ENCODE measurements at regions not wholly inside any gene's neighbourhood (a gene's known extent, or its start where the extent isn't known, plus 50 kb on each side); places are given as distances from the start of the nearest gene placed in this dataset.

DNA sequence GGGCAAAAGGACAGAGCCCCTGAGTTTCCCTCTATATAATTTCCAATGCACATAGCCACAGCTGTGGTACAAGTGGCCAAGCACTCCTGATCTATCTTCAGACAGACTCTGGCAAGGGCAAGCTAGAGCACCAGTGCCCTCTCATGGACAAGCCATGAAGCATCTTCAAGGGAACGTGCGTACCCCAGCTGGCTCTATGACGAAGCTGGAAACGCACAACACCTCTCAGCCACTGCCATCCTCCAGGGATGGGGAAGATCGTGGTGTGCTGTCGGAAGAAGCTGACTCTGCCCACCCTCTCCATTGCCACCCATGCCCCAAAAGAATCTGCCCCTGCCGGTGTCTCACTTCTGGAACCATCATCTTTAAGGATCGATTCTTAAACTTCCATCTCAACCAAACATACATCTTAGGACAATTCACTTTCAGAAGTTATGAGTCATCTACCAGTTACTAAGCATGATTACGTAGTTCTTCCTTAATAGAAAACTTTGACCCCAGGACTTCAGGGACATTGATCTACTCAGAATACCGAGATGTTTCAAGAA lies 482.9 kb downstream of the AGTPBP1 start:
- no peaks in the 10 kb centered on the region for H3K9me2 ChIP-seq (replicated peaks; ENCODE audit: insufficient read depth, low read length)
- no peaks in the 10 kb centered on the region for H3K9me3 ChIP-seq (ENCODE audit: insufficient read depth, low read length)
- H3K9ac ChIP-seq (ENCODE audit: low read length), result no peak overlapping the region
- H3K36me3 ChIP-seq (ENCODE audit: low read length), result no peaks in the 10 kb centered on the region
- no peaks in the 10 kb centered on the region for H3K79me2 ChIP-seq (ENCODE audit: insufficient read depth, low read length)
- H2AFZ ChIP-seq (ENCODE audit: low read depth, low read length, severe bottlenecking), result no peak overlapping the region
- no peaks in the 10 kb centered on the region for H4K20me1 ChIP-seq (ENCODE audit: low read depth, low read length)
- H3K4me2 ChIP-seq (ENCODE audit: low read depth, low read length, poor library complexity, severe bottlenecking), result no peak overlapping the region
- no peaks in the 10 kb centered on the region for H3K27me3 ChIP-seq (ENCODE audit: low read length)
- no peak overlapping the region for H3K4me3 ChIP-seq (ENCODE audit: insufficient read depth, low read length, poor library complexity, severe bottlenecking)
- TF ChIP-seq, protein P1, sequence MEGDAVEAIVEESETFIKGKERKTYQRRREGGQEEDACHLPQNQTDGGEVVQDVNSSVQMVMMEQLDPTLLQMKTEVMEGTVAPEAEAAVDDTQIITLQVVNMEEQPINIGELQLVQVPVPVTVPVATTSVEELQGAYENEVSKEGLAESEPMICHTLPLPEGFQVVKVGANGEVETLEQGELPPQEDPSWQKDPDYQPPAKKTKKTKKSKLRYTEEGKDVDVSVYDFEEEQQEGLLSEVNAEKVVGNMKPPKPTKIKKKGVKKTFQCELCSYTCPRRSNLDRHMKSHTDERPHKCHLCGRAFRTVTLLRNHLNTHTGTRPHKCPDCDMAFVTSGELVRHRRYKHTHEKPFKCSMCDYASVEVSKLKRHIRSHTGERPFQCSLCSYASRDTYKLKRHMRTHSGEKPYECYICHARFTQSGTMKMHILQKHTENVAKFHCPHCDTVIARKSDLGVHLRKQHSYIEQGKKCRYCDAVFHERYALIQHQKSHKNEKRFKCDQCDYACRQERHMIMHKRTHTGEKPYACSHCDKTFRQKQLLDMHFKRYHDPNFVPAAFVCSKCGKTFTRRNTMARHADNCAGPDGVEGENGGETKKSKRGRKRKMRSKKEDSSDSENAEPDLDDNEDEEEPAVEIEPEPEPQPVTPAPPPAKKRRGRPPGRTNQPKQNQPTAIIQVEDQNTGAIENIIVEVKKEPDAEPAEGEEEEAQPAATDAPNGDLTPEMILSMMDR (IDR thresholded peaks at IDR 0.05; ENCODE audit: insufficient read depth, low read length, poor library complexity, severe bottlenecking), result no peak
- TF ChIP-seq EZH2phosphoT487 (conservative IDR thresholded peaks at IDR 0.05; ENCODE audit: low read length), result no peak
- H3F3A ChIP-seq (ENCODE audit: insufficient read depth), result no peaks in the 10 kb centered on the region
- no peak overlapping the region for H3K27ac ChIP-seq (ENCODE audit: low read depth, low read length)

- no peaks in the 10 kb centered on the region for H3K27me3 ChIP-seq (ENCODE audit: low read length)
- no peaks in the 10 kb centered on the region for H3K9me2 ChIP-seq (replicated peaks; ENCODE audit: insufficient read depth, low read length)
- no peak overlapping the region for H3K4me3 ChIP-seq (ENCODE audit: insufficient read depth, low read length, poor library complexity, severe bottlenecking)
- no peak overlapping the region for H3K4me2 ChIP-seq (ENCODE audit: low read depth, low read length, poor library complexity, severe bottlenecking)
- no peak overlapping the region for H2AFZ ChIP-seq (ENCODE audit: low read depth, low read length, severe bottlenecking)
- no peaks in the 10 kb centered on the region for H3F3A ChIP-seq (ENCODE audit: insufficient read depth)
- no peak overlapping the region for H3K27ac ChIP-seq (ENCODE audit: low read depth, low read length)
- H3K79me2 ChIP-seq (ENCODE audit: insufficient read depth, low read length), result no peaks in the 10 kb centered on the region
- TF ChIP-seq EZH2phosphoT487 (conservative IDR thresholded peaks at IDR 0.05; ENCODE audit: low read length), result no peak
- TF ChIP-seq, protein P1 (IDR thresholded peaks at IDR 0.05; ENCODE audit: insufficient read depth, low read length, poor library complexity, severe bottlenecking), result no peak
- H4K20me1 ChIP-seq (ENCODE audit: low read depth, low read length), result no peaks in the 10 kb centered on the region
- H3K9ac ChIP-seq (ENCODE audit: low read length), result no peak overlapping the region
- H3K36me3 ChIP-seq (ENCODE audit: low read length), result no peaks in the 10 kb centered on the region
- no peaks in the 10 kb centered on the region for H3K9me3 ChIP-seq (ENCODE audit: insufficient read depth, low read length)
These were observed 483.5 kb downstream of the AGTPBP1 start for GRCh38 chr9:85258236-85258635.

- Histone ChIP-seq H3K36me3 (ENCODE audit: low read length) (no peaks in the 10 kb centered on the region), H3K4me3 (ENCODE audit: insufficient read depth, low read length, poor library complexity, severe bottlenecking) (no peak overlapping the region), H3K4me2 (ENCODE audit: low read depth, low read length, poor library complexity, severe bottlenecking) (no peak overlapping the region), H3K79me2 (ENCODE audit: insufficient read depth, low read length) (no peaks in the 10 kb centered on the region), H3K9ac (ENCODE audit: low read length) (no peak overlapping the region), H3K9me3 (ENCODE audit: insufficient read depth, low read length) (no peaks in the 10 kb centered on the region), H4K20me1 (ENCODE audit: low read depth, low read length) (no peaks in the 10 kb centered on the region), H3K27me3 (ENCODE audit: low read length) (no peaks in the 10 kb centered on the region), H3K9me2 (replicated peaks; ENCODE audit: insufficient read depth, low read length) (no peaks in the 10 kb centered on the region), H2AFZ (ENCODE audit: low read depth, low read length, severe bottlenecking) (no peak overlapping the region), H3F3A (ENCODE audit: insufficient read depth) (no peaks in the 10 kb centered on the region), H3K27ac (ENCODE audit: low read depth, low read length) (no peak overlapping the region)
- TF ChIP-seq EZH2phosphoT487 (conservative IDR thresholded peaks at IDR 0.05; ENCODE audit: low read length), result no peak
- TF ChIP-seq, protein P1 (IDR thresholded peaks at IDR 0.05; ENCODE audit: insufficient read depth, low read length, poor library complexity, severe bottlenecking), result no peak
These were observed 492.5 kb downstream of the AGTPBP1 start for GRCh38 chr9:85249313-85249621.
